HCT116 (cell line): ENCODE measurements at regions not wholly inside any gene's neighbourhood (a gene's known extent, or its start where the extent isn't known, plus 50 kb on each side); places are given as distances from the start of the nearest gene placed in this dataset.

Source experiments
- ATAC-seq: fragments of 200-7000 bp; cut with Tn5 transposase; 2 replicates; pipeline ENCODE4 v1.9.1; 2020; ENCODE audit warnings: mild to moderate bottlenecking, moderate library complexity
- BruUV-seq: library from RNA; stranded (reverse); fragments of 400-500 nt; replicated peaks from 2 replicates; lab custom pipeline; 2021; lab: Mats Ljungman, UMichigan
- CTCF ChIA-PET: fragments of 300-600 bp; sonication (Branson Sonifier 250); formaldehyde crosslinking; loops from one replicate; lab custom pipeline; 2021; ENCODE audit warnings: antibody characterized with exemption; lab: Charles Lee
- POLR2A ChIA-PET: fragments of 300-600, 350-600 bp; sonication (Branson Sonifier 250); formaldehyde crosslinking; loops from one replicate; lab custom pipeline; 2021; ENCODE audit warnings: antibody characterized with exemption; lab: Charles Lee
- RAD21 ChIA-PET, 2 experiments: fragments of 300-600 bp; sonication (Branson Sonifier 250); formaldehyde crosslinking; loops; one replicate each; lab custom pipeline; 2023; ENCODE audit warnings: low total read pairs in 2 of 2; ENCODE audit not compliant: uncharacterized antibody in 2 of 2, unreplicated experiment in 2 of 2, low non-redundant PET in 1 of 2; lab: Charles Lee
- DNase-seq: peaks from one replicate; pipeline ENCODE4 v3.0.0-alpha.2; 2010; ENCODE audit warnings: low read depth, low spot score
- H2AFZ ChIP-seq: fragments of 200-600 bp; shearing (Covaris generic), sonication (generic); 2 replicates; pipeline ENCODE4 v1.6.1; 2017; ENCODE audit warnings: low read depth, mixed run types, mixed read lengths, antibody characterized with exemption, low read length; ENCODE audit not compliant: poor library complexity, severe bottlenecking
- H3K27ac ChIP-seq: 2 replicates; pipeline ENCODE4 v1.5.1; 2012; ENCODE audit warnings: low read depth, low read length
- H3K27me3 ChIP-seq: fragments of 200-600 bp; sonication (generic); 2 replicates; pipeline ENCODE4 v1.6.1; 2016; ENCODE audit warnings: mixed run types, low read length, mixed read lengths; ENCODE audit not compliant: insufficient read depth
- H3K36me3 ChIP-seq, 2 experiments: fragments of 200-500 bp in 1 of 2; fragments of 200-600 bp in 1 of 2; sonication (Bioruptor generic) in 1 of 2; sonication (generic) in 1 of 2; 2 replicates each; pipeline versions ENCODE4 v1.5.1 to v1.6.1; 2014 to 2016; ENCODE audit warnings: low read length in 2 of 2, inconsistent platforms in 1 of 2, mixed read lengths in 1 of 2, mixed run types in 1 of 2; ENCODE audit not compliant: insufficient read depth in 2 of 2, control insufficient read depth in 1 of 2
- H3K4me1 ChIP-seq, 2 experiments: fragments of 200-600 bp in 1 of 2; sonication (generic) in 1 of 2; 2 replicates each; pipeline versions ENCODE4 v1.5.1 to v1.6.1; 2012 to 2017; ENCODE audit warnings: low read length in 2 of 2, inconsistent platforms in 1 of 2, mild to moderate bottlenecking in 1 of 2, mixed read lengths in 1 of 2, mixed run types in 1 of 2, moderate library complexity in 1 of 2; ENCODE audit not compliant: insufficient read depth in 2 of 2, control insufficient read depth in 1 of 2
- H3K4me2 ChIP-seq: fragments of 200-600 bp; sonication (generic); 2 replicates; pipeline ENCODE4 v1.6.1; 2017; ENCODE audit warnings: mixed run types, low read length, mixed read lengths
- H3K4me3 ChIP-seq, 2 experiments: fragments of 200-600 bp in 1 of 2; sonication (generic) in 1 of 2; replicated peaks in 1 of 2; 2 replicates each; pipeline ENCODE4 v1.5.1; 2011 to 2016; ENCODE audit warnings: low read length in 2 of 2, control low read depth in 1 of 2, low read depth in 1 of 2, mild to moderate bottlenecking in 1 of 2, mixed read lengths in 1 of 2, mixed run types in 1 of 2
- H3K79me2 ChIP-seq: fragments of 200-600 bp; sonication (generic); 2 replicates; pipeline ENCODE4 v1.6.1; 2017; ENCODE audit warnings: mild to moderate bottlenecking, mixed run types, low read length, moderate library complexity, mixed read lengths; ENCODE audit not compliant: insufficient read depth
- H3K9ac ChIP-seq: fragments of 200-600 bp; sonication (generic); 2 replicates; pipeline ENCODE4 v1.6.1; 2016; ENCODE audit warnings: low read length, mixed read lengths
- H3K9me2 ChIP-seq: fragments of 200-600 bp; sonication (generic), shearing (Covaris generic); 2 replicates; pipeline ENCODE4 v1.6.1; 2017; ENCODE audit warnings: mixed run types, mild to moderate bottlenecking, moderate library complexity; ENCODE audit not compliant: insufficient read depth
- H3K9me3 ChIP-seq, 2 experiments: fragments of 200-500 bp in 1 of 2; fragments of 200-600 bp in 1 of 2; sonication (Bioruptor generic) in 1 of 2; sonication (generic) in 1 of 2; 2 replicates each; pipeline ENCODE4 v1.6.1; 2014 to 2017; ENCODE audit warnings: low read length in 2 of 2, mixed read lengths in 2 of 2, inconsistent platforms in 1 of 2, low read depth in 1 of 2, mild to moderate bottlenecking in 1 of 2, mixed run types in 1 of 2, moderate library complexity in 1 of 2; ENCODE audit not compliant: control insufficient read depth in 1 of 2, insufficient read depth in 1 of 2
- H4K20me1 ChIP-seq: fragments of 200-600 bp; sonication (generic), shearing (Covaris generic); 2 replicates; pipeline ENCODE4 v1.6.1; 2017; ENCODE audit warnings: mixed run types, mild to moderate bottlenecking, moderate library complexity; ENCODE audit not compliant: insufficient read depth
- EZH2phosphoT487 ChIP-seq: fragments of 200-600 bp; IDR thresholded peaks from 2 replicates; pipeline ENCODE4 v1.6.1; 2018; ENCODE audit warnings: antibody characterized with exemption, borderline replicate concordance
- RAD21 ChIP-seq: IDR thresholded peaks from 2 replicates; pipeline ENCODE4 v1.6.1; 2012; ENCODE audit warnings: low read depth, mild to moderate bottlenecking
- SIN3A ChIP-seq: IDR thresholded peaks from 2 replicates; pipeline ENCODE4 v1.6.1; 2012; ENCODE audit warnings: low read depth
- TCF7L2 ChIP-seq: IDR thresholded peaks from 2 replicates; pipeline ENCODE4 v1.7.0; 2011; ENCODE audit warnings: borderline replicate concordance, inconsistent platforms; ENCODE audit not compliant: insufficient read depth, insufficient read length; ENCODE audit errors: extremely low read depth
- intact Hi-C: fragments of 100-400 bp; cut with micrococcal nuclease; formaldehyde crosslinking; loops from 2 replicates; pipeline ENCODE4 v1.10.0; 2022
- TF ChIP-seq, protein P1 (sequence below), 3 experiments: fragments of 200-600 bp in 1 of 3; sonication (generic) in 1 of 3; IDR thresholded peaks in 2 of 3; conservative IDR thresholded peaks in 1 of 3; 2 replicates each; pipeline ENCODE4 v1.5.1; 2012 to 2017; ENCODE audit warnings: low read depth in 2 of 3, low read length in 2 of 3, antibody characterized with exemption in 1 of 3, borderline replicate concordance in 1 of 3, control low read depth in 1 of 3, mild to moderate bottlenecking in 1 of 3, mixed read lengths in 1 of 3, mixed run types in 1 of 3, moderate library complexity in 1 of 3; ENCODE audit not compliant: insufficient read depth in 1 of 3

DNA sequence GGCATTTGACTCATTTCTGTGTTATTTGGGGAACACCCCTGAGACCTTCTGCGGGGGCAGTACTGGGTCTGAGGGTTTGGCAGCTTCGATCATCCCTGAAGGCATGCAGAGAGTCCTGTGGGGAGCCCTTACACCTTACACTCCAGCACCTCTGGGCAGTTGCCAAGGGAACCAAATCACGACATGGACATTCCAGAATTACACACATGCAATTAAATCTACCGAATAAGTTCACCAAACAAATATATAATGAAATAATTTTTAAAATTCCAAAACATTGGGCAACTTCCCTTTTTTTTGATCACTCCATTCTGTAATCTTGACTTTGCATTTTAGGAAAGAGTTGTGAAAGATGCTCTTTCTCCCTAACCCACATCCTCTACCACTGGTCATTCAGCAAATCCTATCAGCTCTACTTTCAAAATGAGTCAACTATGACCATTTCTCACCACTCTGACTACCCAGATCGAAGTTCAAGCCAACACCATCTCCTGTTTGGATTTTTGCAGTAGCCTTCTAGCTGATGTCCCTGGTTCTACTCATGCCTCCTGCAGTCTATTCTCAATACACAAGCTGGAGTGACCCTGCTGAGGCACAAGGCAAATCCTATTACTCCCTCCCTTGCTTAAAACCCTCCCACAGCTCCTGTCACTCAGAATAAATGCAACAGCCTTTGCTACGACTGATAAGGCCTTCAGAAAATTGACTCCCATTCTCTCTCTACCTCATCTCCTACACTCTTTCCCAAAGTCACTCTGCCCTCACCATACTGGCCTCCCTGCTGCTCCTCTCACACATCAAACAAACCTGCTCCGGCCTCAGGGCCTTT, 533.3 kb downstream of the HACE1 start:
- Histone ChIP-seq H3K4me3 (no peak overlapping the region), H3K9me3 (no peaks in the 10 kb centered on the region), H3K27ac (no peak overlapping the region), H3K4me1 (no peaks in the 10 kb centered on the region), H3K9ac (no peak overlapping the region), H3K27me3 (no peaks in the 10 kb centered on the region), H3K9me2 (no peaks in the 10 kb centered on the region), H3K36me3 (no peaks in the 10 kb centered on the region), H2AFZ (no peak overlapping the region), H3K79me2 (no peaks in the 10 kb centered on the region), H3K4me2 (no peak overlapping the region), H4K20me1 (no peaks in the 10 kb centered on the region)
- no TSS peak for BruUV-seq
- ATAC-seq (no peak), DNase-seq (no peak)
- intact Hi-C loops, result loop anchor here (5.0 to 10.0 kb wide), 2 partner anchors 156 to 198 kb away; no protein-coding TSS in a partner anchor
- TF ChIP-seq EZH2phosphoT487, result no peak
- TF ChIP-seq SIN3A, result no peak
- TF ChIP-seq TCF7L2, result no peak
- TF ChIP-seq, protein P1, sequence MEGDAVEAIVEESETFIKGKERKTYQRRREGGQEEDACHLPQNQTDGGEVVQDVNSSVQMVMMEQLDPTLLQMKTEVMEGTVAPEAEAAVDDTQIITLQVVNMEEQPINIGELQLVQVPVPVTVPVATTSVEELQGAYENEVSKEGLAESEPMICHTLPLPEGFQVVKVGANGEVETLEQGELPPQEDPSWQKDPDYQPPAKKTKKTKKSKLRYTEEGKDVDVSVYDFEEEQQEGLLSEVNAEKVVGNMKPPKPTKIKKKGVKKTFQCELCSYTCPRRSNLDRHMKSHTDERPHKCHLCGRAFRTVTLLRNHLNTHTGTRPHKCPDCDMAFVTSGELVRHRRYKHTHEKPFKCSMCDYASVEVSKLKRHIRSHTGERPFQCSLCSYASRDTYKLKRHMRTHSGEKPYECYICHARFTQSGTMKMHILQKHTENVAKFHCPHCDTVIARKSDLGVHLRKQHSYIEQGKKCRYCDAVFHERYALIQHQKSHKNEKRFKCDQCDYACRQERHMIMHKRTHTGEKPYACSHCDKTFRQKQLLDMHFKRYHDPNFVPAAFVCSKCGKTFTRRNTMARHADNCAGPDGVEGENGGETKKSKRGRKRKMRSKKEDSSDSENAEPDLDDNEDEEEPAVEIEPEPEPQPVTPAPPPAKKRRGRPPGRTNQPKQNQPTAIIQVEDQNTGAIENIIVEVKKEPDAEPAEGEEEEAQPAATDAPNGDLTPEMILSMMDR (IDR thresholded peaks at IDR 0.05 in 2 of 3, conservative IDR thresholded peaks at IDR 0.05 in 1 of 3; ENCODE audit: borderline replicate concordance in 1 of 3, insufficient read depth in 1 of 3, low read depth in 2 of 3, low read length in 2 of 3), result no peak
- no peak for TF ChIP-seq RAD21
- ChIA-PET POLR2A (no interaction called here), RAD21 (no interaction called here), CTCF (interaction anchor here (0.8 to 1.0 kb wide), 4 partner anchors 9 to 156 kb away, joined by 3 to 4 read pairs (median 3); no protein-coding TSS in a partner anchor)
